HAP-1 (cell line): ENCODE measurements at regions not wholly inside any gene's neighbourhood (a gene's known extent, or its start where the extent isn't known, plus 50 kb on each side); places are given as distances from the start of the nearest gene placed in this dataset.

Source experiments
- DNase-seq, 2 experiments: peaks; one replicate each; pipeline ENCODE4 v3.0.0-alpha.2; 2016 to 2020; ENCODE audit warnings: low spot score in 2 of 2
- H3K27me3 ChIP-seq: fragments of 250-450 bp; sonication (Bioruptor Pico); 2 replicates; pipeline ENCODE4 v1.5.1; 2020; ENCODE audit warnings: low read depth, mild to moderate bottlenecking, moderate library complexity
- H3K36me3 ChIP-seq: fragments of 250-450 bp; sonication (Bioruptor Pico); replicated peaks from 2 replicates; pipeline ENCODE4 v1.5.1; 2020; ENCODE audit warnings: mild to moderate bottlenecking
- H3K4me1 ChIP-seq: fragments of 250-450 bp; sonication (Bioruptor Pico); 2 replicates; pipeline ENCODE4 v1.5.1; 2020; ENCODE audit warnings: mild to moderate bottlenecking
- H3K4me3 ChIP-seq: fragments of 250-450 bp; sonication (Bioruptor Pico); 2 replicates; pipeline ENCODE4 v1.5.1; 2020; ENCODE audit warnings: mild to moderate bottlenecking, moderate library complexity
- H3K9me3 ChIP-seq: fragments of 250-450 bp; sonication (Bioruptor Pico); 2 replicates; pipeline ENCODE4 v1.5.1; 2020; ENCODE audit warnings: mild to moderate bottlenecking, moderate library complexity
- in situ Hi-C: fragments of 300-500 bp; cut with MboI; formaldehyde crosslinking; loops from 3 replicates; pipeline ENCODE4 v1.14.3; 2020; ENCODE audit warnings: low sequenced_read_pairs, inconsistent platforms, mixed read lengths

DNA sequence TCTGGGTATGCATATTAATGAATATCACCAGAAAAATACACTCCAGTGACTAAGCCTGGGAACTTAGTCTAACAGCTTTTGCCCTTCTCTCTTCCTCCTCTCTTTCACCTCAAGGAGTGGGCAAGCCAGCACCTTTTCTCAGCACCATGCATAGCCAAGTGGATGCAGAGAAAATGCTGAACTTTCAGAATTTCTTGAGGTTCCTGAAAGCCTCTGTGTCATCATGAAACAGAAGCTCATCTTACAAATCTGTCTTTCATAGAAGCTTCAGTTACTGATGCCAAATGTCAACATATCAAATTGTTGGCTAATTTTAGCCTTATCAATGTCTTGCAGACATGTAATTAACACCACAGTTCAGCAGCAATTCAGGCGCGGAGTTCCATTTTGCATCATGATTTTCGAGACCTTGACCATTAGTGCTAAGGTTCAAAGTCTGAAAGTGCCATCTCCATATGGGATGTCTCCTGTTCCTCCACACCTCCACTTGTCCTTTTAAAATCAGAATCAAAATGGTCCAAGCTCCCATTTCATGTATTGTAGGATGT is 51.1 kb upstream of the RPH3A start:
- in situ Hi-C loops, result no loop called here
- Histone ChIP-seq H3K4me1 (no peaks in the 10 kb centered on the region), H3K9me3 (no peaks in the 10 kb centered on the region), H3K27me3 (peaks cover 3% of the 10 kb centered on the region), H3K36me3 (no peaks in the 10 kb centered on the region), H3K4me3 (no peak overlapping the region)
- no peak for DNase-seq

- Histone ChIP-seq H3K4me1 (no peaks in the 10 kb centered on the region), H3K36me3 (no peaks in the 10 kb centered on the region), H3K9me3 (no peaks in the 10 kb centered on the region), H3K27me3 (peaks cover 7% of the 10 kb centered on the region), H3K4me3 (no peak overlapping the region)
- no peak for DNase-seq
- in situ Hi-C loops, result no loop called here
Measured at GRCh38 chr12:112741106-112741505, 50.4 kb upstream of the RPH3A start.
